Fibroblast of skin of scalp (primary cell): ENCODE measurements at regions not wholly inside any gene's neighbourhood (a gene's known extent, or its start where the extent isn't known, plus 50 kb on each side); places are given as distances from the start of the nearest gene placed in this dataset.

Experiments used
- DNase-seq: peaks from one replicate; pipeline ENCODE4 v3.0.0-alpha.2; 2013

DNA sequence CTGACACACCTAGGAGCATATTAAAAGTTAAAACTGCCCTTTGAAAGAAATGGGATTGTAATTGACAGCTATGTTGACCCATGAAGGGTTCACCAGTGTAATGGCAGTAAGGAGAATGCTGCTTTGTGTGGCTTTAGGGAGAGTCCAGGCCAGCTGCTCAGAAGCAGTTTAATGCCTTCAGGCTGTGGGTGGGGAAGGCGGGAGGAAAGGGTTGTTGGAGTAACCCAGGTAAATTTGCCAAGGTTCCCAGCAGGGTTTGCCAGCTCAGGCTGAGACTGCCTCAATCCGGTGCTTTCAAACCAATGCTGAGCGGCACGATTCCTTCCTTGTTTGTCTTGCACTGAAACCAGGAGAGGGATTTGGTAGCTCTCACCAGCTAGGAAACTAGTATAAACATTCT is 637.2 kb downstream of the INHBA start:
- no peak for DNase-seq

DNA sequence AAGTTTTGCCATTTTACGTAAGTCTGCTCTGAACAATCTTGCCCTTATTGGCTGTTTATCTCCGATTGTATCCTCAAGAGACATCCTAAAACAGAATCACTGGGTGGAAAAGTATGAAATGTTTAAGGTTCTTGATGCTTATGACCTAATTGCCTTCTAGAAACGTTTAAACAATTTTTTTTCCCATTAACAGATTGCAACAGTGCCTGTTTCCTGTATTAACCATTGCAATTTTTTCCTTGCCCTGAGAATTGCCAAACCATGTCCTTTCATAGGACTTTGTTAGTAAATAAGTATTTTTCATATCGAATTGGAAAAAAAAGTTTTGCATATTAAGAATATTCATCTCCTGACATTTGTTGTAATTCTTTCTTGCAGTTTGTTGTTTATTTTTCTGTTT is 639.8 kb downstream of the INHBA start:
- no peak for DNase-seq

DNA sequence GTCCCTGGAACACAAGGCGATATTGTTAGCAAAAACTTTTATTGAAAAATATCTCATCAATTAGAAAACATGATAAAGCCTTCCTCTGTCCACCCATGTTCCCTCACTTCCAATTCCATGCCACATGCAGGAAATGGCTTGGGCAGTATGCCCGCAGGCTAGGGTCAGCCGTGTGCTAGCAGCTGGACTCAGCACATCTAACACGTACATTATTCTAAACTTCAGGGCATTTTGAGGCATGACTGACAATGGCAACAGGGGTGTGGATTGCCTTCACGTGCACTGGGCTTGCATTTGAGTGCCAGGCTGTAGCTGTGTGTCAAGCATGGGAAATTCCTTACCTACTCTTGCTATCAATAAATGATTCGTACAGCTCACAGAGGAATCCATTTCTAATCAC is 642.1 kb downstream of the INHBA start:
- no peak for DNase-seq

DNA sequence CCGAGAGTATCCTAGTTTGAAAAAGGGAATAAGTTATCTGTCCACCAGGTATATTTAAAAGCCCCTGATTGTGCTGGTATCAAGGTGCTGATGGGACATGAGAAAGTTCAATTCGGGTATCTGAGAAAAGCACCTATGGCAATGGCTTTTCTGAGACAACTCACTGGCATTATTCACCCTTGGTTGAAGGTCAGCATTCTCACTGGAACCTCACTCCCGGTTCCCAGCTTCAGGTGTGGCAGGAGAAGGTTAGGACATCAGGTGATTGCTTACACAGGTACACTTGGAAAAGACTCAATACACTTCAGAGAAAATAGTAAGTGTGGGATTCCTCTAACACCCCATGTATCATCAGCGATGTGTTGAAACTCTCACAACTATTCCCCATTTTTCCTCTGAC is 643.1 kb downstream of the INHBA start:
- DNase-seq, result no peak

DNA sequence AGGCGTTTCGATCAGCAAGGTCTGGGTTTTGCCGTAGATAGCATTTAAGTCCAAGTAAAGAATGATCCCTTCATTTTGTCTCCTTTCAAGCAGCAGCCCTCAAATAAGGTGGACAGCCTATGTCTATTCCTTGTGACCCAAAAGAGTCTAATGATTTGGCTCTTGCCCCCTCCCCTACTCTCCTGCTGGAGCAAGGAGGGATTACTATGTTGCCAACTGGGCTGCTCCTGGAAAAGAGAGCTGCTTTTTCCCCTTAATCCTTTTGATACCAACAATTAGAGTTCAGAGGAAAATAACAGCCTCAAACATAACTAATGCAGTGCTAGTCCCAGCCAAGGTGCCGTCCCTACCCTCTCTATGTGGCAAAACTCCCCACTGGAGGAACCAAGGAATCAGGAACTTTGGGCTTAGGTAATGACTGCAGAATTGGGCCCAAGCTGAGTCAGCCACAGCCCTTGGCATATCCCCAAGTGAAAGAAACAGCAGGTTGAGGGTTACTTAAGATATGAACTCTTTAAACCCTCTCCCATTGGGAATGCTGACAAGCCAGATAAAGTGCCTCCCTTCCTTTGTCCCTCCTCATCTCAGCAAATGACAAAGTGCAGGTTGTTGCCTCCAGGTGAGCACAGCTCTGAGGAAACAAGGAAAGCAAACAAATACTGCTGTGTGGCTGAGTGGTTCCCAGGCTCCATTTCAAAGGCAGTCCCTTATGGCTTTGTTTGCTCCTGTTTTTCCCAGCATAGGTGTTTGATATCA is 643.7 kb downstream of the INHBA start:
- no peak for DNase-seq

DNA sequence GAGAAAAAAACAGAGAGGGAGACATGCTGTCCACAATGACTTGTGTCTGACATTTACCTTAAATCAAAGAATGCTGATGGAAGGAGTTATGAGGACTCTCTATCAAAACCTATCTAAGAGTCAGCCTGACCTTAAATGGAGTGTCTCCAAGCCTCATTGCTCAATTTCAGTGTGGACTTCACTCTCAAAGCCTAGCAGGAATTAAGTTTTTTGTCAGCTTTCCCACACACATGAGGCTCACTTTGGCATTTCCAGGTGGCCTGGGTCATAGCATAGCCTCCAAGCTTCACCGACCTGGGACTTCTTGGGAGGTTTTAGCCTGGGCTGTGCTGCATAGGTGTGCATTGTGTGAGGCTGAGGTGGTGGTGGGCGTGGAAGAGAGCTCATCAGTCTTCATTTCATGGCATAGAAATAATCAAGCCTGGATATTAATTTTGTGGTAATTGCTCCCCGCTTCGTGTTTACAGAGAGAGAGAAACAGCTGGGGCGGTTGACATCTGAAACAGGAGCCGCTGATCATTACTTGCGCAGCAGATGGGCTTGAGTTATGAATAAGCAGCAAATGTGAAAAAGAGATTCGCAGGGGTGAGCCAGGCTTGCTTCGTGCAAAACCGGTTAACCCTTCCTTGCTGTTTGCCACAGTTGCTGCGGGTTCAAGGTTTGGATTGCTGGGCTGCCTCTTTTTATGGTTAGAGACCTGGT is 647.8 kb downstream of the INHBA start:
- no peak for DNase-seq

DNA sequence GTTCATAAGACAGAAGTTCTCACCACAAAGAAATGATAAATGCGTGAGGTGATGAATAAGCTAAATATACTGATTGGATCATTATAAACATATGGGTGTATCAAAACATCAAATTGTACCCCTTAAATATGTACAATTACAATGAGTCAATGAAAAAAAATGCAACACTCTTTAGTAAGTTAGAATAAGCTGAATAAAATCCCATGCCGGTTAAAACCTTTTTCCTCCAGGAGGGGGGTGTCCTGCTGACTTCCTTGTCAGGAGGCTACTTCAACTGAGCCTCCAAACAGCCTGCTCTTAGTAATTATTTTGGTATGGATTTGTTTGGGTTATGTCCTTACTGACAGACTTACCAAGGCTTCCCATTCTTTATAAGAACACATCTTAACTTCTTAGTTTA is 649.1 kb downstream of the INHBA start:
- peak; percentile 91 for DNase-seq

DNA sequence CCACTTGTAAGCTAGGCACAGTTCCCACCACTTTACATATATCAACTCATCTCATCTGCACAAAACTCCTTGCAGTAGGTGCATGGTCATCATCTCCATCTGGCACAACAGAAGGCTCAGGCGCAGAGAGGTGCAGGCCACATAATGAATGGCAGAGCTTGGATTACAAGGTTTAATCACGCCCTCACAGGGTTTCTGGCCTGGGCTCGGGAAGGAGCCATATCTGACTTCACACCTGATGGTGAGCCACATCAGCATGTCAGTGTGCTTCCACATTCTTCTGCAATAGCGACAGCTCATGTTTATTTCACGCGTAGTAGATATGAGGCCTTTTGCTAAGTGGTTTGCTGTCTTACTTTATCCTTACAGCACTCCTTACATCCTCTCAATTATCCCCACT is 650.2 kb downstream of the INHBA start:
- DNase-seq, result no peak

DNA sequence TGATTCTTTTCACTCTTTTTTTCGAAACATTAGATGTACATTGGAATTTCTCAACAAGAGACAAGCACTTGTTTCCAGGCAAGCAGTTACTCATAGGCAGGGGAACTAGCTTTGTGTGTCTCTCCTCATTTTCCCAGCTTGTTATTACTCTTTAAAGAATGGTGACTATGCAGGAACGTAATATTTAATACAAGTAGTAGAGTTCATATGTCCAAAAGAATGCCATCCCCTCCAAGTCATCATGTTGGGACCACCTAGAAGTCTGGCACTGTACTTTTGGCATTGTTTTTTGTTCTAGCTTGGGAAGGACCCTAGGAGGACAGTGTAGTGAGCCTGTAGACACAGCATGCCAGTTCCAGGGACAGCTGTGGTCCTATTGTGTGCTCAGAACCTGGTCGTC is 650.7 kb downstream of the INHBA start:
- peak; percentile 61 for DNase-seq

DNA sequence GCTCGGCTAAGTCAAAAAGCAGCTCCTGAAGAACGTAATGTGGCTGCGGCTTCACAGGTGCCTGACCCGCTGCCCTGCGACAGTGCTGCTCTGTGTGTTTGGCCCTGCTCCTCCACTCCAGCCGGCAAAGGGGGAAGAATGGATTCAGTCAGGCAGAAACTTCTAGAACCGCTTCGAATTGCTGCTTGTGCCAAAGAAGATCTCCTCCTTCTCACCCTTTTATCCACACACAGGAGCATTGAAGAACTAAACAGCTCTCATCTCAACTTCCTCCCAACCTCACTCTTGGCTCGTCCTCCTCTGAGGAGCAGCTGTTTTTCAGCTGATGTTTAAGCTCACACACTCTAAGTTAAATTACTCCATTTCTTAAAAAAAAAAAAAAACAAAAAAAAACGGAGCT is 651.4 kb downstream of the INHBA start:
- DNase-seq, result no peak

DNA sequence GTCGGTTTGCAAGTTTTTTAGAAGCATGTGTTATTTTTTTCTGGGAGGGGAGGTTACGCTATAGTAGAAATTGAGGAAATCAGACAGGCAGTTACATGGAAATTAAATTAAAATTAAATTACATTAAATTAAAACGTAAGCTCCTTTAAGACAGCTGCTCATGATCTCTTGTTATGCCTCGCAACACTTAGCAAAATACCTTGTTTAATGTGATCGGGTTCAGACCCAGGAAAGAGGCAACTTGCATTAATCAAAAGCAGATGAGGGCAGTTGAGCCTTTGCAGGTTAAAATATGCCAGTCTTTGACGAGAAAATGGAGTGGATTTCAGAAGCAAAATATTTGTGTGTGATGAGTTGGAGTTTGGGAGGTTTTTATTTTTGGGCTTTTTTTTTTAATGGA is 651.8 kb downstream of the INHBA start:
- DNase-seq, result no peak

DNA sequence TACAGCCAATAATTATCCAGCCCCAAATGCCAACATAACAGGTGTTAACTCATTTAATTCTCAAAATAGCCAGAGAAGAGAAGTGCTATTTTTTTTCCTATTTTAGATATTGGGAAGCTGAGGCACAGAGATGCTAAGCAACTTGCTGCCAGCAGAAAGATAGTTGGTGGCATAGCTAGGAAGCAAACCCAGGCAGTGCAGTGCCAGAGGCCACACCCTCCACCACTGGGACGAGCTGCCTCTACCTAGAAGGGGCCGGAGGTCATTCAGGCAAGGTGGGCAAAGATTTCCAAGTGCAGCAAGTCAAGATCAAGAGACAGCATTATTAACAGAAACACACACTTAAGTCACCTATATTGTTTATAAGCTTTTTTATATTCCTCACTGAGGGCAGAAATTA is 654.1 kb downstream of the INHBA start:
- DNase-seq, result no peak

DNA sequence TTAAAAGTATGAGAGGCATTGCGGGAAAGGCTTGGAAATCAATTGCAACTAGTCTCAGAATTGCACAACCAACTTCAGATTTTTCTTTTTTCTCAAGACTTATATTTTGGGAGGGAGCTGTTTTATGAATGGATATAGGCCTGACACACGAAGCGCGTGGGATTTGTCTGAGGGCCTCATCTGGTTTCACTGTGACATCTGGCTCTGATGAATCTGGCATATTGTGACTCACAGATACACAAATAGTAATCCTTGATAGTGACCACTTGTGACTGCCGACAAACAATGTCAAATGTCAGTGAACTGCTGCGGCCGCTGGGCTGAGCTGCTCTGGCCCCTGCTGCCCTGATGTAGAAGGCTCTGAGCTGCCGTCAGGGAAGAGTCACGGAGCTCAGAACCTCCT is 655.1 kb downstream of the INHBA start:
- DNase-seq, result peak; percentile 86

DNA sequence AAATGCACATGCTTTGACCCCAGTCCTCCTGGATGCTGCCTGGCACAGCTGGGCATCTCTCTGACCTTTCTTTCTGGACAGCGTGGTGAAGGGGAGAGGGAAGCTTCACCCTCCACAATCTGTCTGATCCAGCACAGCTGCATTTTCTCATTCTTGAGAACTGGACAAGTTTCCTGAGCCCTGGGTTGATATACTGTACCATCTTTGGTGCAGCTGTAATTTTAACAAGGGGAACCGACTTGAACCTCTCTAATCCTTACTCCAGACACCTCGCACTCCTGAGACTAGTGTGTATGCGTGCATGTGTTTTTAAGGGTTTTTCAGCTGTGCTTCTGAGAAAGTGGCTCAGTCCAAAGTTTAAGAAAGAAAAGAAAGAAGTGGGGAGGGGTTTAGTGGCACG is 655.7 kb downstream of the INHBA start:
- DNase-seq, result no peak

DNA sequence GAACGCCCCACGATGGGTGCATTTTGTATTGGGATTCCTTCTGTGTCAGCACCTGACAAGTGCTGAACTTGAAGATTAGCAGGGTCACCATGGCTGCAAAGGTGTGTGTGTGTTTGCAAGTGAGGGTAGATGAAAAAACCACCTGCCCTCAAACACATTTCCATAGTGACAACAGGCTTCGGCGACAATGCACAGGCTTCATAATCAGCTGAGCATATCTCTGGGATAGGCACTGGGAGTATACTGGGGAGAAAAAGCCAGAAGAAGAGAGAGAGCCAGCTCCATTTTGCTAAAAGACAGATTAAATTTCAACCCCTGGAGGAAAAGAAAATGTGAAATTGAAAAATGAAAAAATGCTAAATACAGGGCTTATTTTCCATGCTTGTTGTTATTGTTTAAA is 656.1 kb downstream of the INHBA start:
- DNase-seq, result no peak

DNA sequence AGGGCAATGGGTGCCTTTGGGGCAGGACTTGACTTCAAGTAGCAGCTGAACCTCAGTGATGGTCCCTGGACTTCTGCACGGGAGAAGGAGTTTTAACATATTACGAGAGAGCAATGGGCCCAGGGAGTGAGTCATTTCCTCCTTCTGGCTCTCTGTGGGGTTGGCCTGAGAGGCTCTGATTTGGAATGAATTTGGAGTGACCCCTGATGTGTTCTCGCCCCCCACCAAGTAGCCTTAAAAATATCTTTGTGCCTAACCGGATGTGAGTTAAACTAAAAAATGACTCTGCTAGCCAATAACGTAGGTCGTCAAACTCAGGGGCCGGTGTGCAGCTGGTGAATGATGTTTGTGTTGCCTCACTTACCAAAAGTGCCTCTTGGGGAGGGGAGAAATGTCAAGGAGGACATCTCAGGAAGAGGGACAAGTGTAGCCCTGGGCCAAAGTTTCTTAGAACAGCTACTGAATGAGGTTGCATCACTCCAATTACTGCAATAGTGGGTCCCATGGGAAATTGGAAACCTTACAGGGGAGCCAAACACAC is 656.6 kb downstream of the INHBA start:
- DNase-seq, result peak; percentile 84

DNA sequence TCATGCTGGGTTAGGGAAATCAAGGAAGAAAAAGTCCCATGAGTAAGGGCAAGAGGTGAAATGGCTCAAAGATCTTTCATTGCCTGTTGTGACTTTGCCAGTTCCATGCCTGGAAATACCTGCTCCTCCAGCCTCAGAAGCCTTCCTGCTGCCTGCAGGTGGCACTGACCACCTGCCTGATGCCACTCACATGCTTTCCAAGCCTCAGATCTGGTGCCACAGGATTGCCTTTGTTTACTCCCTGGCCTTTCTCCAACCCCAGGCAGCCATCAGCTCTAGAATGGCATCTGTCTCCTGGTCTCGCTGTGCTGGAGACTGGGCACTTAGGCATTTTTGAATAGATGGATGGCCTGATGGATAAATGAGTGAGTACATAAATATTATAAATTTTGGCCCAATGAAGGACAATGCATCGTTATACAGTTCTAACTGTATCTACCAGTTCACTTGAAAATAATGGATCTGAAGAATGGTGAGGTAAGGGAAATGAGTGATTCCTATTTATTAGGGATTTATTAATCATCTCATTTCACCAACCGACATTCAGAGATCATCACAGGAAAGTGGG is 657.2 kb downstream of the INHBA start:
- no peak for DNase-seq

DNA sequence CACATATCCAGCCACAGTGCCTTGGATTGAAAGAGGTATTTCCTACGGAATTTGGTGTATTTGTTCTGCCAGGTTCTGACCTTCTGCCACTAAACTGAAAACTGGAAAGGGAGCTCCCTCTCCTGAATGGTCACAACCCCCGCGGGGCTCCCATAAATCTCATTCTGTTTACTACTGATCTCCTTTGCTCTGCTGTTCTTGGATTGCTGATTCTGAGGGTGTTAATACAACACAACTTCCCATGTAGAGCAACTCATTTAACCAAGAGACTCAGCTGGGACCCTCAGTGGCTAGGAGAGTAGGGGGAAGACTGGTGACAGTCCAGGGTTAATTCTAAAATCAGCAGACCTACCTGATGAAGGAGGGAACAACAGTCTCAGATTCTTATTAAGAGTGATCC is 662.9 kb downstream of the INHBA start:
- no peak for DNase-seq

DNA sequence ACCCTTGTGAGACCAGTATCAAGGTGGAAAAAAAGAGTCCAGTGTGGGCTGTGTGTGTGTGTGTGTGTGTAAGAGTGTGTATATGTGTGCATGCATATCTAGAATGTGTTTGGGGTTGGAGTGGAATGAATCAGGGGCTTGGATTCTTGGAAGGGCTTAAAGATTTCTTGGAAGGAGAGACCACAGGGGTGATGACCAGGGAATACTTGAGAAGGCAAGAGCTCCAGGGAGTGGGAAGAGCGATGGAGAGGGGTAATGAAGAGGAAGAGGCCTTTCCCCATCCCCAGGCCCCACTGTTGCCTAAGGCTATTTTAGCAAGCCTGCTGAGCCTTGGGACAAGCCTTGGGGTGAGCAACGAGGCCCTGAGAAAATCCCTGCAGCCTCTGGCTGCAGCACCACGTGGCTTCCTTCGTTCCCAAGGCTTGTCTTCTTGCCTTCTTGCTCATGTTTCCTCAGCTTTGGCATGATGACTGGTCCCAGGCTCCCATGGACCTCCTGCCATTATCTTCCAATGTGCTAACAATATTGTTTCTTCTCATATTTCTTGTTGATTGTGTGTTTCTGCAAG is 663.4 kb downstream of the INHBA start:
- DNase-seq, result peak; percentile 91

DNA sequence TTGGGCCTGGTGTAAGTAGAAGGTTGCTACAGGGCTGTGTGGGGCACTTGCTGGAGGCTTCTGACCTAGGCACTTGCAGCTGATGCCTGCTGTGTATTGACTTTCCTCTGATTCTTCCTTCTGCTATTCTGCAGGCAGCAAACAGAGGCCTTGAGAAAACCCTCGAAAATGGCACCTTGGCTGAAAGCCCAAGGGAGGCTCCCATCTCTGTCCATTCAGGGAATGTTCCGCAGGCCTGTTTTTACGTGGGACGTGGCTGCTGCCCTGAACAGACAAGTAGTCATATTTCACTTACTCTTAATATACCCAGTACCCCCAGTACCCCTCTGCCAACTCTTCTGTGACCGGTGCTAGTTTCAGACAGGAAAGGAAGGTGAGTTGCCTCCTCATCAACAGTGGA is 664.7 kb downstream of the INHBA start:
- DNase-seq, result no peak

DNA sequence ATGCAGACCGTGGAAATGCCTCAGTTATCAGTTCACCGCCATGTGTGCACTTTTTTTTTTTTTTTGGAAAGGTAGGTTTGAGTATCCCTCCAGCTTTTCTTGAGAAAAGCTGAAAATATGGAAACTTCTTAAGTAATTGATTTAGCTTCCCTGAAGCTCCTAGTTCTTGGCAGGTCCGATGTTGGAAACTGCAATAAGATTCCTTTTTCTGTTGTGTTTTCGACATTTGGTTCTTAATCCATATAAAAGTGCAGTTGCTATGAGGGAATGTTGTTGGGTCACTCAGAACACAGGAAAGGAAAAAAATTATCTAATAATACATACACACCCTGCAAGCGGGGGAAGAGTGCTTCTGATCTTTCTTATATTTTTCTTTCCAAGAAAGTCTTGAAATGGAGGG is 665.2 kb downstream of the INHBA start:
- DNase-seq, result no peak

DNA sequence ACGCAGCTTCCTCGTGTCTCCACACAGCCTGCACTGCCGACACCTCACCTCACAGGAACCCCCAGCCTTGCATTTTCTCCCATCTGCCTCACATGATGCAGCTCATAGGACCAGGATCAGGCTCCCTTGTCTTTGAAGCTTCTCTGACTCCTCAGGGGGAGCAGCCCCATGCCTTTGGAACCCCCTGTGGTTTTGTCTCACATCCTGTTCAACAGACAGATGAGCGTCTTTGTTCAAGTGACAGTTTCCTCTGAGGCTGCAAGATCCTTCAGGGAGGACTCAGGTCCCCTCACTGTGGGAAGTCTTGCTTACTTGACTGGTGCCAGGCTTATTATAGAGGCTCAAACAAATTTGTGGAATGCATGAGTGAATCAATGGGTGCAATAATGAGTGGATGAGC is 667.1 kb downstream of the INHBA start:
- no peak for DNase-seq

DNA sequence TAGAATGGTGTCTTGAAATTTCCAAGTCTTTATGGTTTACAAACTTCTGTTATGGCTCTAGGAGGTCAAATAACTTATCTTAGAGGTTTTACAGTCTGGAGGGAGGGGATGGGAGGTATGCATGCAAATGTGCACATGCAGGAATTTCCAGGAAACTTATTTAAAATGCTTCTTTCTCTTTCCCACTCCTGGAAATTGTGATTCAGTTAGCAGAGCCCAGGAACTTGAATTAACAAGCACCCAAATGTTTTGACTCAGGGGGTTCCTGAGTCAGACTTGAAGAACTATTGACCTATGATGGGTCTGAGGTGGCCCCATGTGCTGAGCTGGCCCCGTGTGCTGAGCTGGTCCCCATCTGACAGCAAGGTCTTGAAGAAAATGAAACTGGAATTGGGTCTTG is 669.4 kb downstream of the INHBA start:
- DNase-seq, result peak; percentile 56

DNA sequence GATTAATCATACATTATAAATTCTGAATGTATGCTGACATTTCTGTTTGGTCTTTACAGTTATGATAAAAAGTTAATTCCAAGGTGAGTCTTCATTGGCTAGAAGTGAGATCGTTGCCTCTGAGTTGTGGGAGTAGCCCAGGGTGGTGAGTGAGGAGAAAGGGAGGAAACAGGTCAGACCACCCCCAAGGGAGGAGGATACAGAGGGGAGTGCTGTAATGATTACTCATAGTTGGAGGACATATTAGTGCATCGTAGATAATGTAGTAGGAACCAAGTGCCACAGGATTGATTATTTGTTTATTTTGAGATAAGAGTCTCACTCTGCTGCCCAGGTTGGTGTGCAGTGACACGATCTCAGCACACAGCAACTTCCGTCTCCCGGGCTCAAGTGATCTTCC is 672.2 kb downstream of the INHBA start:
- DNase-seq, result no peak
